B cell (primary cell): ENCODE measurements at regions not wholly inside any gene's neighbourhood (a gene's known extent, or its start where the extent isn't known, plus 50 kb on each side); places are given as distances from the start of the nearest gene placed in this dataset.

Experiments used
- CTCF ChIP-seq: fragments of 200-600 bp; IDR thresholded peaks from one replicate; pipeline ENCODE4 v1.8.0; 2022; ENCODE audit warnings: antibody characterized with exemption, mild to moderate bottlenecking
- EZH2 ChIP-seq: IDR thresholded peaks from 2 replicates; pipeline ENCODE4 v1.6.1; 2012; ENCODE audit warnings: borderline replicate concordance, low read depth, mild to moderate bottlenecking, moderate library complexity, low read length; ENCODE audit not compliant: insufficient read depth, poor library complexity, severe bottlenecking

- TF ChIP-seq CTCF: no peak
- no peak for TF ChIP-seq EZH2
These were observed 82.9 kb upstream of the ZNF644 start for GRCh38 chr1:91104712-91105111.
